GM18511 (cell line): ENCODE measurements at regions not wholly inside any gene's neighbourhood (a gene's known extent, or its start where the extent isn't known, plus 50 kb on each side); places are given as distances from the start of the nearest gene placed in this dataset.

Experiments used
- ATAC-seq: cut with Tn5 transposase; IDR thresholded peaks from one replicate; pipeline ENCODE4 v1.9.1; 2021; ENCODE audit warnings: mild to moderate bottlenecking, moderate library complexity; ENCODE audit not compliant: unreplicated experiment

DNA sequence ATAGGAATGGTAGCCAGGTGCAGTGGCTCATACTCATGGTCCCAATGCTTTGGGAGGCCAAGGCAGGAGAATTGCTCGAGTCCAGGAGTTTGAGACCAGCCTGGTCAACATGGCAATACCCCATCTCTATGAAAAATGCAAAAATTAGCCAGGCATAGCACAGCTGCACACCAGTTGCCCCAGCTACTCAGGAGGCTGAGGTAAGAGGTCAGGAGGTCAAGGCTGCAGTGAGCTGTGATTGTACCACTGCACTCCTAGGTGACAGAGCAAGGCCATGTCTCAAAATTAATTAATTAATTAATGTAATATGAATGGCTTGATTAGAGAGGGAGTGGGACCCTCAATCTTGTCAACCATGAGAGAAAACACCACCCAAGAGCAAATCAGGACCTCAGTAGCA lies 198.7 kb upstream of the DUSP10 start:
- peak; percentile 25 for ATAC-seq

DNA sequence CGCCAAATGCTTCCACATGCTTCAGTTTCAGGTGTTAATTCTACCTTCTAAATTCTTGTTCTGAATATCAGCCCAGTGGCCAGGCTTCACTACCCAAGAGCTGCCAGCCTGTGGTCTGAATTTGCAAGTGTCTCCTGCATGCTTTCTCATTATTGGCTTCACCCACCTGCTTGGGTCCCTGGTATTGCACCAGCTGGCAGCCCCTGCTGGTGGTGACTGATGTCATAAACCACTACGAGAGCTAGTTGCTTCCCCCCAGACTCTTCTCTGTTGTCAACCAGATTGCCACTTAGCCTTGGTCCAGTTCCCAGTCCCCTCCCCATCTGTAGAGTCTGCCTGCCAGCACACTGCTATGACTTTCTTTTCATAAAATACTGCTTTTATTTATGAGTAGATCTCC lies 197.7 kb upstream of the DUSP10 start:
- peak; percentile 76 for ATAC-seq

DNA sequence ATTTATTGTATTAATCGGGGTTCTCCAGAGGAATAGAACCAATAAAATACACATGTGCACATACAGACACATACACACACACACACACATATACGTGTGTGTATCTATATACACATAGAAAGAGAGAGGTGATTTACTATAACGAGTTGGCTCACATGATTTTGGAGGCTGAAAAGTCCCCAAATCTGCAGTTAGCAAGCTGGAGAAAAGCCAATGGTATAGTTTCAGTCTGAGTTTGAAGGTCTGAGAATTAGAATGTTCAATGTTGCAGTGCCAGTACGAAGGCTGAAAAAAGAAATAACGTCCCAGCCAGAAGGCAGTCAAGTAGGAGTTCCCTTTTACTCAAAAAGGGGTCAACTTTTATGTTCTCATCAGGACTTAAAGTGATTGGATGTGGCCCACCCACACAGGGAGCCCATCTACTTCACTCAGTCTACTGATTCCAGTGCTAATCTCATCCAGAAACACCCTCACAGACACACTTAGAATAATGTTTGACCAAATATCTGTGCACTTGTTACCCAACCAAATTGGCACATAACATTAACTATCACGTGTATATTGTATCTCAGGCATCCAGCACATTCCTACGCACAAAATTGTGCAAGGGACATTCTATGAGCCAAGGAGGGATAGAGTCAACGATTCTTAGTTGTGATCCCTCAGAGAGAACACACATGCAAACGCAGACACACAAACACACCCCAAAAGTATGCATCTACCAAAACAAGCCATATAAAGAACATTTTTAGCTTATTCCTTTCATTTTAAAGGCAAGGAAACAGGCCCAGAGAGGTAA lies 195.5 kb upstream of the DUSP10 start:
- ATAC-seq, result peak; percentile 53

DNA sequence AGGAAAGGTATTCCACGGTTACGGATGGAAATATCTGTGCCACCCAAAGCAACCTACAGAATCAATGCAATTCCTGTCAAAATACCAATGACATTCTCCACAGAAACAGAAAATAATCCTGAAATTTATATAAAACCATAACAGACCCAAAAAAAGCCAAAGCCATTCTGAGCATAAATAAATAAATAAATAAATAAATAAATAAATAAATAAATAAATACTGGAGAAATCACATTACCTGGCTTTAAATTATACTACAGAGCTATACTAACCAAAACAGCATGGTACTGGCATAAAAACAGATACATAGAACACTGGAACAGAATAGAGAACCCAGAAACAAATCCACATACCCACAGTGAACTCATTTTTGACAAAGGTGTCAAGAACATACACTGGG lies 191.9 kb upstream of the DUSP10 start:
- ATAC-seq, result no peak

DNA sequence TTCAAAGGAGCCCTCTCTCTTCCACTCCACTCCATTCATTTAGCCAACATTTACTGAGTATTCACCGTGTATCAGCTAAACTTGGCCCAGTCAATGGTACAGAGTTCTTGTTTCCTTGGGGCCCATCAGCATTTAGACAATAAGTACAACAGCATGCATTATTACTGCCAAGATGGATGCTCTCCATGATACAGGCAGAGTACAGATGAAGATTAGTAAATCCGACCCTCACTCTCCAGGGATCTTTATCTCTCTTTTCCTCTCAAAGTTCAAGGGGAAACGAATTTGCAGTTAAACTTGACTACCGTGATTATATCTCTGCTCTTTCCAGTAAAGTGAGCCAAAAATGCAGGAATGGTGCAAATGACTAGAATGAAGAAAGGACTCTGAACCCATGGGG lies 184.6 kb upstream of the DUSP10 start:
- no peak for ATAC-seq

DNA sequence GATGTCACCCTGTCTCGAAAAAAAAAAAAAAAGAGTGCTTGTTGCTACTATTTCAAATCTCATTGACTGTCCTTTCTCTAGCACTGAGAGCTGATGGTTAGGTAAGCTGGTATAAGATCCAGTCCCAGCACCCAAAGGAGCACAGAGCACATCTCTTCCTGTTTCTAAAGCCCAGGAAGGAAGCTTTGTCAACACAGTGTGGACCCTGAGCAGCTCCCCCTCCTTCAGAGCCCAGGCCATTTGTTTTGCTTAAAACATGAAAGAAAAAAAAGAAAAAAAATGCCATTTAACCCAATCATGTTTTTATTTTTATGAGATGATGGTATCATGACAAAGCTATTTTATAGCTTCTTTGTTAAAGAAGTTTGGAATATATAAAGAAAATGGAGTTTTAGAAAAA lies 184.1 kb upstream of the DUSP10 start:
- ATAC-seq, result no peak

DNA sequence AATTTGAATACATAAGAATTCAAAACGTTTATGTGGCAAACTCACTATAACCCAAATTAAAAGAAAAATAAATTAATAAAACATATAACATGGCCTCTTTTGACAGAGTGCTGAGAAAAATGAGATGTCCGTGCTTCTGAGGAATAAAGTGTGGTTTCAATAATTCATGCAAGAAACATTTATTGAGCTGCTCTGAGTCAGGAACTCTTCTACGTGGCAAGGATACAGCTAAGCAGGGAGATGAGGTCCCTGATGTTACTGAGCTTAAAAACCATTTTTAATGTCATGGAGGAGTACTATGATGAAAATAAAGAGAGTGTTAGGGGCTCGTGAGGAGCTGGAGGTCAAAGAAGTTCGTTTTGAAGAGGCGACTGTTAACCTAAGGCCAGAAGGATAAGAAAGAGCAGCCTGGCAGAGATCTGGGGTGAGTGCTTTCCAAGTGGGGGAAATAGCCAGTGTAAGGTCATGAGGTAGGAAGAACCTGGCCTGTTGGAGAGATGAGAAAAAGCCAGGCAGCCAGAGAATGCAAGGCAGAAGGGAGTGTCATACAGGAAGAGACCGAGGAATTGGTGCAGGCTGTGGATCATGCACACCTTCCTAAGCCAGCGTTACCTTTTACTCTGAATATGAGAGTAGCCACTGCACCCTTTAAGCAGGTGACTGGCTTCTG lies 182.2 kb upstream of the DUSP10 start:
- no peak for ATAC-seq

DNA sequence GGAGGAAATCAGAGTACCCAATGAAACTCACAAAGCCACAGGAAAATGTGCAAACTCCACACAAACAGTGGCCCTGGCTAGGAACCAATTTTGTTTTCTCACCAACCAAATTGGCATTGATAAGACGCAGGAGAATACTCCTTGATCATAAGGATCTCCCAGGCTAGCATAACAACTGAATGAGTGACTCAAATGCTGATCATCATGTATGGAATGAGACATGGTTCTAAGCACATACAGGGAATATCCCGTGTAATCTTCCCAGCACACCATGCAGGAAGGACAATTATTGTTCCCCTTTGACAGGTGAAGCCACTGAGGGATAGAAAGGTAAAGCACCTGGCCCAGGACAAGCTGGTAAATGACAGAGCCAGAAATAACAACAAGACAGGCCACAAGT lies 180.0 kb upstream of the DUSP10 start:
- ATAC-seq, result no peak

DNA sequence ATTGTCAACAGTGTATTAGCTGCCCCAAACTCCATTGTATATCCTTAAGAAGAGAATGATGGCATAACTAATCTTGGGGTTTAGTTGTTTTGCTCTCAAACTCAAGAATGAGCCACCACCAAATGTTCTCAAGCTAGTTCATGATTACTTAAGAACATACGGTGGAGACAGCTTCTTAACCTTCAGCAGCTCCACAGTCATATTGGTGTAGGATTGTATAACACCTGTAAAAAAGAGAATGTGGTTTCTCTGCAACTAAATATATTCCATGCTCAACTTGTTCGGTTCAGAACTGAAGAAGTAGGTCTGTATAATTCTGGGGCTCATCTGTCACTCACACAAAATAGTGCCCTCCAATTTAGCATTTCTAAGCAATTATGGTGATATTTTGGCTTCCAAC lies 177.9 kb upstream of the DUSP10 start:
- no peak for ATAC-seq

DNA sequence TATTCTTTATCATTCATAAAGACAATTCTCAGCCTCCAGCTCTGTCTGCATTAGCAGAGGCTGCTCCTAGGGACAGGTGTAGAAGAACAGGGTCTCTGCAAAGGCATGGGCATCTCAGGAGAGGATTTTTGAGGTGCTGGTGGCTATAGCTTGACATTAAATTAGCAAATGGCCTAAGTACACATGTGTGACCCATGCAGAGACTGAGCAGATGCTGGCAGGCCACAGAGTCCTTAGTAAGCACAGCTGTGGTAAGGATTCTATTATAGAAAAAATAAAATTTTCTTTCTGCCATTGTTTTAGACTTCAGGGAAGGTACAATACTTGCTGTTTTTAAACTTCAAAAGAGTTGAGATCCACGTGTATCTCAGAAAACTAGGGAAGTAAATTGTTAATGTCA lies 177.5 kb upstream of the DUSP10 start:
- ATAC-seq, result no peak

DNA sequence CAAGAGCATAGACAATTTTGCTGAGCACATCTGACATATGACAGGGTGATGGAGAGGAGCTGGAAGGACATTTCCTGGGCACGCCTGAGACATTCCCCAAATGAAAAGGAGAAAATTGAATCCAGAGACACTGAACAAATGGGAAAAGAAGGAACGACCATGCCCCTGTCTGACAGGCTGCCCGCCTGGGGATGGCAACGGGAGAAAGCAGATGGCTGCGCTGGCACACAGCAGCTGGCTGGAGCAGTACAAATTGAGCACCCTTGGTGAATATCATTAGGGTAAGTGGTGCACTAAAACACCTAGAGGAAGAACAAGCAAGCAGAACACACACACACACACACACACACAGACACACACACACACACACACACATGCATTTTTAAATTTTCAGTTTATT lies 174.3 kb upstream of the DUSP10 start:
- no peak for ATAC-seq

DNA sequence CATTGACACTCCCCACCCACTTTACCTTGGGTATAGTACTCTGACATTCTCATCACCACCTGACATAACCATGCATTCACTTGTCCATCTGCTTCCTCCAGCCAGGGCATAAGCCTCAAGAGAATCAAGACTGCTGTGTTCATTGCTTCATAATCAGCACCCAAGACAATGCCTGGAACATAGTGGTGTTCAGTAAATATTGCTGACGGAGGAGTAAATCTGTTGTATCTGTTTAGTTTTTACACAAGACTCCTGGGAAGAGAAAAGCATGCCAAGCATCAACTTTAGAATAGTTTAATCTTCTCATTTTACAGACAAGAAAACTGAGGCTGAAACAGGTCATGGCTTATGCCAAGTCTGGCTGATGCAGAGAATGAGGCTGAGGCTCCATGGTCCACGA lies 173.9 kb upstream of the DUSP10 start:
- ATAC-seq, result no peak

DNA sequence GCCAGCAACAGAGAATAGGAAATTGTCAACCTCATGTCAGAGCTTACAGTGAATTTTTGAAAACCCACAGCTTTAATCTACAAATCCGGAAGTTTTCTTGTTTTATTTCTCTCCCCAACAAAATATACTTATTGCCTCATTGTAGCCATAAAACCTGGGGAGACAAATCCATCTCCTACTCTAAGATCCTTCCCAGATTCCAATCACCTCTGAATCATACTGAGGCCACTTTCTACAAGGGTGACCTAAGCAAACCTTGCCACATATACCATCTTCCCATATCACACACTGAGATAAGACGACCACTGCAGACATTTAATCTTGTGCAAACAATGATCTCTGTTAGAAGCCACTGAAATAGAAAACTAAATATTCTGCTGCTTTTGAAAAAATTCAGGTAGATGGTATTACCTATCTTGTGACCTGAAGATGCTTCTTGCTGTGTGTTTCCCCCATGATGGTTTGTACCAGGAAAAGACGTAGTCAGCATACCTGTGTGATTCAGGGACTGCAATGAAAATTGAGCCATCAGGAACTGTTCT lies 171.5 kb upstream of the DUSP10 start:
- ATAC-seq, result no peak

DNA sequence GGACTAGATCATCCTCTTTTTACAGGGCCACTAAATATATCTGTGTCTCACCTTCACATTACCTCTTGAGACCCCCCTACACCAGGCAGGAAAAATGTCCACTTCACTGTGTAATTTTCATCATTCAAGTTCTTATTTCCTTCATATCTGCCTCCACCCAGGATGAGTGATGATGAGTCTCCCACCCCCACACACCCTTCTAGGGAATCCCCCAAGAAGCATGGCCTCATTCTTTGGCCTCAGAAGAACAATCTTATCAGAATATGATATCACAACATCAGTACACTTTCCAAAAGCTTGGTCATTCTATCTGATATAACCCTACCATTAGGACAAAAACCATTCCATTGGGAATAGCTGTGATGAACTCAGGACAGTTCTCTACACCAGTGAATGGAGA lies 170.3 kb upstream of the DUSP10 start:
- no peak for ATAC-seq

DNA sequence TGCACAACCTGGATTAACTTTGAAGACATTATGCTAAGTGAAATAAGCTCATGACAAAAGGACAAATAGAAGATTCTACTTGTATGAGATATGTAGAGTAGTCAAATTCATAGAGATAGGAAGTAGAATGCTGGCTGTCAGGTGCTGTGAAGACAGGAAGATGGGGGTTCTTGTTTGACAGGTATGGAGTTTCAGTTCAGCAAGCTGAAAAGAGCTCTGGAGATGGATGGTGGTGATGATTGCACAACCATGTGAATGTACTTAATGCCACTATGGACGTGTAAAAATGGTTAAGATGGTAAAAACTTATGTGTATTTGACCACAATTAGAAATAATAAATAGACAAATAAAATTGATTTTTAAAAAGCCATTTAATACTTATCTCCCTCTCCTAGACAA lies 169.8 kb upstream of the DUSP10 start:
- ATAC-seq, result peak; percentile 85

DNA sequence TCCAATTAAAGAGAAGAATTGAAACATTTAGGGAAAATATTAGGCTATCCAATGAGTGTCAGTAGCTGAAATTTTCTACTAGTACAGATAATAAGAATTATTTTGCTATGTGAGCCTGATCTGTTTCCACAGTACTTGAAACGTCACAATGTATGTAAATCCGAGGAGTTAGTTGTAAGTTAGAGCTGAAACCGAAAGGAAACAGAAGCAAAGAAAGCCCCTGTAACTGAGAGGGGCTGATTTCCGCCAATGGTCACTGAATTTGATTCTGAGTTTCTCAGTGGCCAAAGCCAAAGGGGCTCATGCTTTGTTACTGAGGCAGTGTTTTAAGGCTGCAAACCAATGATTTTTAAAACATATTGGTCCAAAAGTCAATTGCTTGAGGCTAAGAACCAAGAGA lies 168.3 kb upstream of the DUSP10 start:
- ATAC-seq, result no peak

DNA sequence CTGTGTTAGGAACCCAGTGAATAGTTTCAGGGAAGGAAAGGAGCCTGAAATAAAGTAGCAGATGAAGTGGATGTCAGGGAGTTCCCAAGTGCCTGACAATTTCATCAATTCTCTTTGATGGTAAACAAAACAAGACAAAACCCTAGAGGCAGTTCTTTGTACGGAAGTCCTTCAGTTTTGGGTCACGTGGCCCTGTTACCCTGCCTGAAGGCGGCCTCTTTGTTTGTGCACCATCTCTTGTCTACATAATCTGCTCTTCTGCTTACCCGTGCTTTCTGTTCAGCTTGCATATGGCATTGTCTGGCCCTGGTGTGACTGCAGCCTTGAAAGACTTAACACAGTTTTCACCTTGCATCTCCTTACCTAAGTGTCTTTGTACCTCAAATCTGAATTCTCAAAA lies 166.7 kb upstream of the DUSP10 start:
- ATAC-seq, result no peak

DNA sequence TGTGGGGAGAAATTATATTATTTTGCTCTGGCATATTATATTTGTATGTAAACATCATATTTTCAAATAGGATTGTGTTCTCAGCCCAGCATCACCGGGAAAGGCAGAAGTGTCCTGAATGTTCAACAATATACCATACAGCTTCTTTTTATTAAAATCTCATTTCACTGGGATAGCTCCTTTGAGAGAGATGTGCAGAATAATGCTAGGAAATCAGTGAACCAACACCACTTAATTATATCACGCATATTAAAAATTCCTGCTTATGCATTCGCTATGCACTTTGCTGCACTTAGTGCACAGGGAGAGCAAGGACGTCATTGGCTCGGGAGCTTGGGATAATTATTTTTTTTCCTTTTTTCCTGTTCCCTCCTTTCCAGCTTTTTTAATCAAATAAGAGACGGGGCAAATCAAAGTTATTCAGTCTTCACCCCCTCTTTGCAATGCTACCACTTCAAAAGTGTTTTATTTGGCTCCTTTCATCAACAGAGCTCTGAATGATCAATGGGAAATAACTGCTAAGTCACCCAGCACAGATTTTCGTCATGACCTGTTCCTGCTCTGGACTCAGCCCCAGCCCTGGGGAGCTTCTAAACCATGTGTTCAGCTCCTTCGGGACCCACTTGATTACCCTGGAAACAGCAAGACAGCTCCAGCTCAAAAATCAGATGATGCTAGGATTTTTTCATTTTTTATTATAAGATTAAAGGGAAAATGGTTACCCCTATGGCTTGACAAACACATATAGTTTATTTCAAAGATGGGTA lies 165.5 kb upstream of the DUSP10 start:
- no peak for ATAC-seq

DNA sequence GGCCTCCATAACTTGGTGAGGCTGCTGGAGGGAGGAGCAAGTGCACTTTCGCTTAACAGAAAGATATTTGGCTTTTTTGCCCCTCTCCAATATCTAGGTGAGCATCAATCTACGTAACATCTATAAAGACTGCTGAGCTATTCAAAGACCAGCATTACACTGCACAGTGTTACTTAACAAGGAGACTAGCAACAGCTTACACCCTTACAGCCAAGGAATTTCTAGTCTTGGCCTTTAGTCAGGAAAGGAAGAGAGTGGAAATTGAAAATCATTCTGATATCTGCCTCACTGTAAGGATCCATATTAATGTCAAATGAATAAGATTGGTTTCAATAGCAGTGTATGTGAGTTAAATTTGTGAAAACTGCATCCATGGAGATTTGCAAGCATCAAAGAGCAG lies 163.9 kb upstream of the DUSP10 start:
- ATAC-seq, result no peak

DNA sequence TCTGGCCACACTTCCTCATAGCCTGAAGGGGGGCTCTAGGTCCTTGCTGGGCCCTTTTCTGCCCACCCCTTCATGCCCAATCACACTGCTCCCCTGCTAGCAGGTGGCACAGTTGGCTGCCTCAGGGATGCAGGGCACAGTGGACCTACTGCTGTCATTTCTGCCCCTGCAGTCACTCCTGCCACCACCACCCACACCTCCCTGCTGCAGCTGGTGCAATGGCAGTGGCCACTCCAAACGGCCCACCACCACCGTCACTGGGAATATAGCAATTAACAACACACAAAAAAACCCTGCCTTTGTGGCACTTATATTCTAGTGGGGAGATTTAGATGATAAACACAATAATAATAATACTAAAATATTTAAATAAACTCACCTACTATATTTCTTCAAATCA lies 162.4 kb upstream of the DUSP10 start:
- ATAC-seq, result no peak

DNA sequence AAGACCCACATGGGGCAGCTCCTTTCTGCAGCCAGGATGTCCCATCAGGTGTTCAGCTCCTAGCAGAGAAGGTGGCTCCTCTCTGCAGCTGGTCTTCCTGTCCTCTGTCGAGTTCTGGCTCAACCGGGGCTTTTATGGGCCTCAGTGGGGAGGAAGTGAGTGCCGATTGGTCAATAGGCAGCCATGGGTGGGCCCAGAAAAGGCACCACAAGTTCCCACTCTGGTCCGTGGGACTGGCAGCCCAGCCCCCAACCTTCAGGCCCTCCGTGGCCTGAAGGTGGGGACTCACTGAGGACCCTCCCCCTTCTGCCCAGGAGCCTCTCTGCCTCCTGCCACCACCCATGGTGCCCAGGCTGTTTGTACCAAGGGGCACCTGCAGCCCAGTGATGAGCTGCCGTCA lies 161.7 kb upstream of the DUSP10 start:
- no peak for ATAC-seq

DNA sequence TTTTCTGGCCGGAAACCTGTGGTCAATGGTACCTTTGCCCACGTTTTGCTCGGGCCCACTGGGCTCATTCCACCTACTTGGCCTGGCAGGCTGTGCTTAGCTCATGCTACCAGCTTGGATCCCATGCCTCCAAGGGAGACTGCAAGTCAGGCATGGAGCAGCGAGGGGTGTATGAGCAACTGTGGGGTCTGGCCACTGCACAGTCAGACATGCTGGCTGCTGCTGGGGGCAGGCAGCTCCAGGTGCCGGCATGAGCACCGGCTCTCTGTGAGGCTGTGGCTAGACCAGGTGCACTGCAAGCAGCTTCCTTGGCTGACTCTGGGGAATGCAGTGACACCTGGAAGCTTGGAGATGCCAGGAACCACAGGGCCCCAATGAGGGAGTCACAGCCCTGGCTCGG lies 161.1 kb upstream of the DUSP10 start:
- no peak for ATAC-seq
